Hepatocyte (in vitro differentiated cells): ENCODE measurements at regions not wholly inside any gene's neighbourhood (a gene's known extent, or its start where the extent isn't known, plus 50 kb on each side); places are given as distances from the start of the nearest gene placed in this dataset.

ENCODE experiments used
- CTCF ChIP-seq: fragments of 200-600 bp; sonication (generic); IDR thresholded peaks from 2 replicates; pipeline ENCODE4 v1.5.1; 2016; ENCODE audit warnings: antibody characterized with exemption, mild to moderate bottlenecking; ENCODE audit not compliant: poor library complexity
- EZH2 ChIP-seq: fragments of 200-600 bp; sonication (generic); IDR thresholded peaks from 2 replicates; pipeline ENCODE4 v1.6.1; 2016; ENCODE audit warnings: antibody characterized with exemption, mild to moderate bottlenecking, borderline replicate concordance
- EZH2phosphoT487 ChIP-seq: fragments of 200-600 bp; sonication (generic); IDR thresholded peaks from one replicate; pipeline ENCODE4 v1.6.1; 2018; ENCODE audit warnings: antibody characterized with exemption, mild to moderate bottlenecking, low read depth, moderate library complexity; ENCODE audit not compliant: unreplicated experiment, severe bottlenecking

- TF ChIP-seq CTCF (no peak), EZH2 (no peak), EZH2phosphoT487 (no peak)
Observed at GRCh38 chr6:87803791-87804190, 101.8 kb upstream of the AKIRIN2 start.
